ENCODE measurements at regions not wholly inside any gene's neighbourhood (a gene's known extent, or its start where the extent isn't known, plus 50 kb on each side); places are given as distances from the start of the nearest gene placed in this dataset.

GRCh38 chr2:195461010-195461409, 196.0 kb upstream of the SLC39A10 start:
- dilution Hi-C loops (cut with MboI; ENCODE audit: extremely low pct_ligation_motif_present, low sequenced_read_pairs) (no loop called here), intact Hi-C loops (cut with micrococcal nuclease) (no loop called here)
- Histone ChIP-seq H3K9me1 (replicated peaks; ENCODE audit: control insufficient read depth, extremely low read depth, insufficient read depth, low read length) (no peaks in the 10 kb centered on the region), H3K79me2 (ENCODE audit: control insufficient read depth, insufficient read depth, low read length) (no peaks in the 10 kb centered on the region), H4K20me1 (replicated peaks; ENCODE audit: control insufficient read depth, extremely low read depth, insufficient read depth, low read length) (no peaks in the 10 kb centered on the region), H3K27me3 (ENCODE audit: control insufficient read depth in 2 of 2, insufficient read depth in 2 of 2, low read length in 2 of 2) (no peaks in the 10 kb centered on the region), H3K4me2 (ENCODE audit: insufficient read depth, low read length) (no peak overlapping the region), H3K4me1 (ENCODE audit: control insufficient read depth, extremely low read depth, insufficient read depth, low read length) (no peaks in the 10 kb centered on the region), H3K36me3 (ENCODE audit: control insufficient read depth in 2 of 2, extremely low read depth in 1 of 2, insufficient read depth in 2 of 2, low read length in 2 of 2) (no peaks in the 10 kb centered on the region), H3K9ac (replicated peaks; ENCODE audit: extremely low read depth, insufficient read depth, low read length) (no peak overlapping the region), H2AFZ (ENCODE audit: low read depth, low read length) (no peak overlapping the region), H3K4me3 (replicated peaks in 1 of 3; ENCODE audit: insufficient read depth in 1 of 3, low read depth in 1 of 3, low read length in 3 of 3) (no peak overlapping the region), H3K9me3 (replicated peaks; ENCODE audit: control insufficient read depth, insufficient read depth, low read length) (no peaks in the 10 kb centered on the region), H3K27ac (ENCODE audit: insufficient read depth, low read depth, low read length) (no peak overlapping the region)
- BruUV-seq (replicated peaks) = no TSS peak
- no peak for TF ChIP-seq CTCF (IDR thresholded peaks at IDR 0.05; ENCODE audit: extremely low read depth in 1 of 2, insufficient read depth in 1 of 2, low read depth in 1 of 2, low read length in 2 of 2)
- TF ChIP-seq MYC (IDR thresholded peaks at IDR 0.05; ENCODE audit: low read depth, low read length) = no peak
- TF ChIP-seq POLR2AphosphoS5 (IDR thresholded peaks at IDR 0.05; ENCODE audit: insufficient read depth, low read depth, low read length) = no peak
- TF ChIP-seq POLR2A (IDR thresholded peaks at IDR 0.05; ENCODE audit: low read depth, low read length) = no peak
- TF ChIP-seq EZH2 (IDR thresholded peaks at IDR 0.05; ENCODE audit: borderline replicate concordance, low read depth, low read length, severe bottlenecking) = no peak
- no peak for TF ChIP-seq MAX (IDR thresholded peaks at IDR 0.05; ENCODE audit: insufficient read depth, insufficient read length)
- no peak for TF ChIP-seq FOS (IDR thresholded peaks at IDR 0.05; ENCODE audit: borderline replicate concordance, insufficient read depth, low read length)
- TF ChIP-seq GATA2 (IDR thresholded peaks at IDR 0.05; ENCODE audit: insufficient read depth, insufficient read length, low read depth, low read length) = no peak
- TF ChIP-seq JUN (IDR thresholded peaks at IDR 0.05; ENCODE audit: borderline replicate concordance, insufficient read depth, insufficient read length, low read depth) = no peak
- ChIA-PET POLR2A (no interaction called here), CTCF (no interaction called here)
- FAIRE-seq = no peak
- DNase-seq (ENCODE audit: low read depth, low spot score) = no peak

Data from endothelial cell of umbilical vein (primary cell).